Activated naive CD4-positive, alpha-beta T cell (primary cell): ENCODE measurements at regions not wholly inside any gene's neighbourhood (a gene's known extent, or its start where the extent isn't known, plus 50 kb on each side); places are given as distances from the start of the nearest gene placed in this dataset.
"Not testable (repeated sequence)": the region's sequence is repeated elsewhere in the genome, so short reads cannot be mapped to it uniquely, and the experiment has no call there.

ENCODE experiments used
- DNase-seq, 4 experiments: peaks; one replicate each; lab custom pipeline; 2025; lab: John Stamatoyannopoulos, UW

- DNase-seq = no peak
Measured at GRCh38 chr2:11877764-11878163, 131.3 kb downstream of the LPIN1 start.

- DNase-seq = not testable (repeated sequence)
Measured at GRCh38 chr2:11885253-11885652, 138.8 kb downstream of the LPIN1 start.

- DNase-seq = not testable (repeated sequence)
Measured at GRCh38 chr2:11886899-11887298, 140.5 kb downstream of the LPIN1 start.

GRCh38 chr2:11889101-11889850 lies 142.8 kb downstream of the LPIN1 start:
- no peak for DNase-seq

- DNase-seq = no peak
Measured at GRCh38 chr2:11889854-11890253, 143.4 kb downstream of the LPIN1 start.

- DNase-seq = no peak
Measured at GRCh38 chr2:11891028-11891427, 144.6 kb downstream of the LPIN1 start.

GRCh38 chr2:11891671-11892440 lies 145.4 kb downstream of the LPIN1 start:
- DNase-seq = no peak

- DNase-seq = no peak
Measured at GRCh38 chr2:11896386-11896785, 150.0 kb downstream of the LPIN1 start.

GRCh38 chr2:11898576-11898975 lies 152.1 kb downstream of the LPIN1 start:
- no peak for DNase-seq

GRCh38 chr2:11899264-11899818 lies 152.9 kb downstream of the LPIN1 start:
- no peak for DNase-seq

- not testable (repeated sequence) for DNase-seq
Measured at GRCh38 chr2:11900891-11901290, 154.5 kb downstream of the LPIN1 start.

GRCh38 chr2:11901351-11902069 lies 155.1 kb downstream of the LPIN1 start:
- DNase-seq = no peak

- no peak for DNase-seq
Measured at GRCh38 chr2:11903085-11903606, 156.7 kb downstream of the LPIN1 start.

- no peak for DNase-seq
Measured at GRCh38 chr2:11904029-11904428, 157.6 kb downstream of the LPIN1 start.

GRCh38 chr2:11904941-11905340 lies 158.5 kb downstream of the LPIN1 start:
- no peak for DNase-seq

- no peak for DNase-seq
Measured at GRCh38 chr2:11907190-11907589, 160.8 kb downstream of the LPIN1 start.

GRCh38 chr2:11910971-11911370 lies 164.5 kb downstream of the LPIN1 start:
- no peak for DNase-seq

GRCh38 chr2:11912980-11913379 lies 166.5 kb downstream of the LPIN1 start:
- no peak for DNase-seq

GRCh38 chr2:11914455-11914854 lies 168.0 kb downstream of the LPIN1 start:
- no peak for DNase-seq

- no peak for DNase-seq
Measured at GRCh38 chr2:11915650-11916049, 169.2 kb downstream of the LPIN1 start.

- DNase-seq = no peak
Measured at GRCh38 chr2:11919953-11920352, 173.5 kb downstream of the LPIN1 start.

- DNase-seq = no peak
Measured at GRCh38 chr2:11920993-11921583, 174.7 kb downstream of the LPIN1 start.
